B cell (primary cell): ENCODE measurements at regions not wholly inside any gene's neighbourhood (a gene's known extent, or its start where the extent isn't known, plus 50 kb on each side); places are given as distances from the start of the nearest gene placed in this dataset.

Experiments
- ATAC-seq: fragments of 200-7000 bp; cut with Tn5 transposase; one replicate; pipeline ENCODE4 v1.10.0; 2021; ENCODE audit warnings: low read depth, mild to moderate bottlenecking, moderate number of reproducible peaks, moderate library complexity
- CTCF ChIA-PET: fragments of 350-600 bp; sonication (Branson Sonifier 250); formaldehyde crosslinking; loops from one replicate; lab custom pipeline; 2021; ENCODE audit warnings: antibody characterized with exemption, inconsistent platforms; lab: Charles Lee
- POLR2A ChIA-PET: fragments of 350-600 bp; sonication (Branson Sonifier 250); formaldehyde crosslinking; loops from one replicate; lab custom pipeline; 2021; ENCODE audit warnings: antibody characterized with exemption; lab: Charles Lee
- DNase-seq: peaks from one replicate; pipeline ENCODE4 v3.0.0; 2013
- H2AFZ ChIP-seq: 2 replicates; pipeline ENCODE4 v1.6.1; 2012; ENCODE audit warnings: mild to moderate bottlenecking, low read depth, low read length; ENCODE audit not compliant: insufficient read depth, poor library complexity, severe bottlenecking
- H3K27ac ChIP-seq, 2 donors: 1 replicate in 1 of 2; 2 replicates in 1 of 2; pipeline ENCODE4 v1.5.1; 2012 to 2013; ENCODE audit warnings: low read length in 2 of 2, mild to moderate bottlenecking in 2 of 2, moderate library complexity in 1 of 2
- H3K27me3 ChIP-seq, 4 experiments: fragments of 200-600 bp in 1 of 4; sonication (generic) in 1 of 4; replicated peaks in 1 of 4; 1 replicate in 2 of 4; 2 replicates in 2 of 4; pipeline versions ENCODE4 v1.6.1 to v1.7.0; 2013 to 2016; ENCODE audit warnings: low read length in 3 of 4, mild to moderate bottlenecking in 2 of 4, mixed read lengths in 1 of 4, moderate library complexity in 1 of 4; ENCODE audit not compliant: insufficient read depth in 4 of 4, control insufficient read depth in 3 of 4; ENCODE audit errors: control extremely low read depth in 1 of 4
- H3K36me3 ChIP-seq, 2 experiments: replicated peaks in 1 of 2; 1 replicate in 1 of 2; 2 replicates in 1 of 2; pipeline versions ENCODE4 v1.6.1 to v1.7.1; 2013; ENCODE audit warnings: low read length in 1 of 2; ENCODE audit not compliant: insufficient read depth in 2 of 2, control insufficient read depth in 1 of 2; ENCODE audit errors: control extremely low read depth in 1 of 2, extremely low read depth in 1 of 2
- H3K4me1 ChIP-seq, 2 donors: fragments of 200-600 bp in 1 of 2; sonication (generic) in 1 of 2; 1 replicate in 1 of 2; 2 replicates in 1 of 2; pipeline versions ENCODE4 v1.5.1 to v1.6.1; 2013 to 2017; ENCODE audit warnings: low read length in 2 of 2; ENCODE audit not compliant: control insufficient read depth in 2 of 2, insufficient read depth in 2 of 2
- H3K4me2 ChIP-seq: replicated peaks from 2 replicates; pipeline ENCODE3; 2012; ENCODE audit warnings: mild to moderate bottlenecking, low read depth, low read length; ENCODE audit not compliant: poor library complexity, severe bottlenecking
- H3K4me3 ChIP-seq, 5 experiments: fragments of 200-600 bp in 1 of 5; sonication (generic) in 1 of 5; 1 replicate in 3 of 5; 2 replicates in 2 of 5; pipeline versions ENCODE4 v1.5.1 to v1.7.0; 2011 to 2016; ENCODE audit warnings: low read length in 4 of 5, mild to moderate bottlenecking in 4 of 5, low read depth in 2 of 5, control low read depth in 1 of 5, moderate library complexity in 1 of 5; ENCODE audit not compliant: insufficient read depth in 1 of 5; ENCODE audit errors: control extremely low read depth in 1 of 5, extremely low read depth in 1 of 5
- H3K79me2 ChIP-seq: fragments of 200-600 bp; sonication (generic); one replicate; pipeline ENCODE4 v1.6.0; 2016; ENCODE audit warnings: low read length; ENCODE audit not compliant: control insufficient read depth, insufficient read depth
- H3K9ac ChIP-seq: fragments of 200-600 bp; sonication (generic); 2 replicates; pipeline ENCODE4 v1.6.1; 2017; ENCODE audit warnings: mild to moderate bottlenecking, low read length, moderate library complexity
- H3K9me3 ChIP-seq, 3 donors: one replicate each; pipeline versions ENCODE4 v1.6.1 to v1.7.1; 2013; ENCODE audit warnings: low read length in 2 of 3; ENCODE audit not compliant: control insufficient read depth in 2 of 3, insufficient read depth in 1 of 3; ENCODE audit errors: control extremely low read depth in 1 of 3
- H4K20me1 ChIP-seq: 2 replicates; pipeline ENCODE4 v1.6.0; 2012; ENCODE audit warnings: mild to moderate bottlenecking, low read length; ENCODE audit not compliant: insufficient read depth, control insufficient read depth, poor library complexity, severe bottlenecking
- H3K27ac Mint-ChIP-seq: one replicate; pipeline ENCODE4 v1.8.0; 2021; ENCODE audit warnings: mixed read lengths
- H3K27me3 Mint-ChIP-seq: one replicate; pipeline ENCODE4 v1.8.0; 2021; ENCODE audit warnings: mixed read lengths
- H3K4me1 Mint-ChIP-seq: one replicate; pipeline ENCODE4 v1.8.0; 2021; ENCODE audit warnings: mixed read lengths
- H3K4me3 Mint-ChIP-seq: one replicate; pipeline ENCODE4 v1.8.0; 2021; ENCODE audit warnings: mixed read lengths
- H3K9me3 Mint-ChIP-seq: one replicate; pipeline ENCODE4 v1.8.0; 2022; ENCODE audit warnings: mixed read lengths; ENCODE audit not compliant: insufficient read depth
- CTCF ChIP-seq: fragments of 200-600 bp; IDR thresholded peaks from one replicate; pipeline ENCODE4 v1.8.0; 2022; ENCODE audit warnings: antibody characterized with exemption, mild to moderate bottlenecking
- EZH2 ChIP-seq: IDR thresholded peaks from 2 replicates; pipeline ENCODE4 v1.6.1; 2012; ENCODE audit warnings: borderline replicate concordance, low read depth, mild to moderate bottlenecking, moderate library complexity, low read length; ENCODE audit not compliant: insufficient read depth, poor library complexity, severe bottlenecking
- WGBS: methylation state at CpG from one replicate; pipeline ENCODE4 v1.1.5; 2013; ENCODE audit warnings: missing lambda C conversion rate; ENCODE audit not compliant: insufficient coverage; 5-methylcytosine and 5-hydroxymethylcytosine counted together
- intact Hi-C: fragments of 100-400 bp; cut with micrococcal nuclease; formaldehyde crosslinking; loops from one replicate; pipeline ENCODE4 v1.10.0; 2022

DNA sequence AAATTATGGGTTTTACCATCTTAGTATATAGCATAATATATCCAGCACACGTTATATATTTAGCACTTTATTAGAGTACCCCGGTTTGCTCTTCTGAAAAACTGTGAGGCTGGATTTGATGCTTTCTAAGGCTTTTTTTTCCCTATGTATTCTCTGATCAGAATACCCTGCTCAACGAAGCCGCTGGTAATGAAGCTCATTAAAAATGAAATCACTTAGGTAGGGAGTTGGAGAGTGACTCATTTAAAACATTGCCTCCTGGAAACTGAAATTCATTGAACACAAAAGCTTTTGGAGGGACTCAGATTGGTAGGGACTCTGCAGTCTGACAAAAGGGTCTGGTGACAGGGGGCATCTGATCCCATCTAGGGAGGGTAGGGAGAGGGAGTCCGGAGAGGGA lies 365.4 kb upstream of the MEX3C start:
- H3K36me3 ChIP-seq = no peaks in the 10 kb centered on the region
- intact Hi-C loops = no loop called here
- 100% methylated on average over 2 of the region's 5 CpGs for WGBS
- no peaks in the 10 kb centered on the region for H3K9me3 ChIP-seq
- no peak overlapping the region for H3K4me3 ChIP-seq
- POLR2A ChIA-PET = no interaction called here
- DNase-seq (no peak), ATAC-seq (no peak)
- no peaks in the 10 kb centered on the region for H3K4me1 Mint-ChIP-seq
- H3K27me3 ChIP-seq = no peaks in the 10 kb centered on the region
- H3K4me2 ChIP-seq = no peak overlapping the region
- H4K20me1 ChIP-seq = no peaks in the 10 kb centered on the region
- H3K27ac Mint-ChIP-seq = no peak overlapping the region
- no peaks in the 10 kb centered on the region for H3K4me1 ChIP-seq
- H3K79me2 ChIP-seq = no peaks in the 10 kb centered on the region
- no peak overlapping the region for H2AFZ ChIP-seq
- H3K4me3 Mint-ChIP-seq = no peak overlapping the region
- no peaks in the 10 kb centered on the region for H3K9me3 Mint-ChIP-seq
- no peak overlapping the region for H3K27ac ChIP-seq
- CTCF ChIA-PET = no interaction called here
- H3K9ac ChIP-seq = no peak overlapping the region
- TF ChIP-seq EZH2 = no peak
- TF ChIP-seq CTCF = no peak
- H3K27me3 Mint-ChIP-seq = peaks cover 32% of the 10 kb centered on the region

DNA sequence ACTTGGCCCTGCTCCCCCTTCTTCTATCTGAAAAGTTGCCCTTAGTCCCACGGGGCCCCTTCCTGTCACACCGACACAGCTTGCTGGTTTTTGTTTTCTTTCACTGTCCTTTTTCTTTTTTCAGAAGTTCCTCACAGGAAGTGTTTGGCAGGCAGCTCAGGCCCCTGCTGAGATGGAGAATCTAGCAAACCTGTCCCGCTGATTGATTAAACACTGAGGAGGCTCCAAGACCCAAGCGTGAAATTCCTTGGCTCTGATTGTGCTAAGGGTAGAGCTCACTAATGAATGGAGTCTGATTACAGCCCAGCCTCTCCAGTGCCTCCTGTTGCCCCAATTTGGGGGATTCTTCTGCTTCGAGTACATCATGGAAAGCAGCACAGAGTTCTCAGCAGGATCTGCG lies 365.9 kb upstream of the MEX3C start:
- Histone ChIP-seq H3K27ac (no peak overlapping the region), H3K9ac (no peak overlapping the region), H3K9me3 (no peaks in the 10 kb centered on the region), H4K20me1 (no peaks in the 10 kb centered on the region), H3K4me1 (no peaks in the 10 kb centered on the region), H2AFZ (no peak overlapping the region), H3K79me2 (no peaks in the 10 kb centered on the region), H3K4me3 (no peak overlapping the region), H3K36me3 (no peaks in the 10 kb centered on the region), H3K4me2 (no peak overlapping the region), H3K27me3 (no peaks in the 10 kb centered on the region)
- no peak for TF ChIP-seq CTCF
- TF ChIP-seq EZH2 = no peak
- Mint-ChIP-seq H3K27me3 (peaks cover 32% of the 10 kb centered on the region), H3K9me3 (no peaks in the 10 kb centered on the region), H3K27ac (no peak overlapping the region), H3K4me1 (no peaks in the 10 kb centered on the region), H3K4me3 (no peak overlapping the region)
- ChIA-PET POLR2A (no interaction called here), CTCF (no interaction called here)
- ATAC-seq (no peak), DNase-seq (no peak)
- intact Hi-C loops = no loop called here
- 42% methylated on average over 6 of the region's 6 CpGs for WGBS
